ENCODE measurements at regions not wholly inside any gene's neighbourhood (a gene's known extent, or its start where the extent isn't known, plus 50 kb on each side); places are given as distances from the start of the nearest gene placed in this dataset.

DNA sequence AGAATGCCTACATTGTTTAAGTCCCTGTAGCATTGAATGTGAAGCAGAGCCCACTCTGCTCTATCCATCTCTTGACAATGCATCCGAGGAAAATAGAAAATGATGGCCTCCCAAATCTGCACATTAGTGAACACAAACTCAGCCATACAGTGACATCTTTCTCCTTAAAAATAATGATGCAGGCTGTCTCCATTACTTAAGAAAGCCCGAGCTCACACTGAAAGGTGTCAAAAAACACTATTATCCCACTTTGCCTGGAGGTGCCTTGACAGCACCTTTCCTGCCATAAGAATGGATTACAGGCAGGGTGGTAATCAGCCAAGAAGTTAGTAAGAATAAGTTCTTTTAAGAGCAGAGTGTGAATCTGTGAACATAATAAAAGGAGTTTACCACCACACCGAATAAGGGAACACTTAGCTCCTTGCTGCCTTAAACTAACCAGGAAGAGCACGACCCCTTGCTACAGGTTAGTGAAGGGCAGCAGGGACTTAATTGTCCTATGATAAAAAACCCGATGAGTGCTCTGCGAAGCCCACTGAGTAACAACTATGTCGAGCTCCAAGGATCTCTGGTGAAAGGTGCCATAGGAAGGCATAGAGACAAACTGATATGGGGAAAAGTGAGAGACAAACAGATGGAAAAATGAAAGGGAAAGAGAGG lies 123.2 kb upstream of the TUSC7 start:
- Histone ChIP-seq H3K9me3 (no peaks in the 10 kb centered on the region), H3K36me3 (no peaks in the 10 kb centered on the region), H3K4me1 (no peaks in the 10 kb centered on the region), H3K27ac (no peak overlapping the region), H3K27me3 (no peaks in the 10 kb centered on the region), H3K4me3 (no peak overlapping the region)
- no peak for ATAC-seq
- TF ChIP-seq POLR2A (IDR thresholded peaks at IDR 0.05), result no peak
- TF ChIP-seq, protein P1, sequence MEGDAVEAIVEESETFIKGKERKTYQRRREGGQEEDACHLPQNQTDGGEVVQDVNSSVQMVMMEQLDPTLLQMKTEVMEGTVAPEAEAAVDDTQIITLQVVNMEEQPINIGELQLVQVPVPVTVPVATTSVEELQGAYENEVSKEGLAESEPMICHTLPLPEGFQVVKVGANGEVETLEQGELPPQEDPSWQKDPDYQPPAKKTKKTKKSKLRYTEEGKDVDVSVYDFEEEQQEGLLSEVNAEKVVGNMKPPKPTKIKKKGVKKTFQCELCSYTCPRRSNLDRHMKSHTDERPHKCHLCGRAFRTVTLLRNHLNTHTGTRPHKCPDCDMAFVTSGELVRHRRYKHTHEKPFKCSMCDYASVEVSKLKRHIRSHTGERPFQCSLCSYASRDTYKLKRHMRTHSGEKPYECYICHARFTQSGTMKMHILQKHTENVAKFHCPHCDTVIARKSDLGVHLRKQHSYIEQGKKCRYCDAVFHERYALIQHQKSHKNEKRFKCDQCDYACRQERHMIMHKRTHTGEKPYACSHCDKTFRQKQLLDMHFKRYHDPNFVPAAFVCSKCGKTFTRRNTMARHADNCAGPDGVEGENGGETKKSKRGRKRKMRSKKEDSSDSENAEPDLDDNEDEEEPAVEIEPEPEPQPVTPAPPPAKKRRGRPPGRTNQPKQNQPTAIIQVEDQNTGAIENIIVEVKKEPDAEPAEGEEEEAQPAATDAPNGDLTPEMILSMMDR (IDR thresholded peaks at IDR 0.05), result no peak
- intact Hi-C loops (cut with DNase I), result no loop called here
- WGBS (ENCODE audit: insufficient coverage, low coverage, low lambda C conversion rate, missing lambda C conversion rate), result 45% methylated on average over 7 of the region's 7 CpGs
- DNase-seq, result no peak

DNA sequence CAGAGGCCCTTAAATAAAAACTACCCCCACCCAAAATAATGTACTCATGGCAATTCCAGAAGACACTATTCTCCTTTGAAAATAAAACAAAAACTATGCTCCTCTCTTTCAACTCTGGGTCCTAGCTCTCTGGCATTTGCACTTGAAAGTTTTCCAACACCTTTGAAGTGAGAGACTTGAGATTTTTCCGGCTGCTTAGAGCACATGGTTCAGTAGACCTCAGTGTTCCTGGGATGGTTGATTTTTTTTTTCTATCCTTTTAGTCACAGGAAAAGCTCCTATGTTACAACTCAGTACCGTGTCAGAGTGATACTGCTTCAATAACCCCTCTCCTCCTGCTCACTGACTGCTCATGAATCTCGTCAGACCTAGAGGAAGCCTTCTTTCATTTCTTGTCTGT lies 118.3 kb upstream of the TUSC7 start:
- Histone ChIP-seq H3K27ac (no peak overlapping the region), H3K4me1 (no peaks in the 10 kb centered on the region), H3K9me3 (no peaks in the 10 kb centered on the region), H3K27me3 (no peaks in the 10 kb centered on the region), H3K36me3 (no peaks in the 10 kb centered on the region), H3K4me3 (no peak overlapping the region)
- no peak for DNase-seq
- 31% methylated on average over 3 of the region's 3 CpGs for WGBS (ENCODE audit: insufficient coverage, low coverage, low lambda C conversion rate, missing lambda C conversion rate)
- intact Hi-C loops (cut with DNase I), result no loop called here
- ATAC-seq, result no peak
- TF ChIP-seq POLR2A (IDR thresholded peaks at IDR 0.05), result no peak
- TF ChIP-seq, protein P1 (IDR thresholded peaks at IDR 0.05), result no peak

DNA sequence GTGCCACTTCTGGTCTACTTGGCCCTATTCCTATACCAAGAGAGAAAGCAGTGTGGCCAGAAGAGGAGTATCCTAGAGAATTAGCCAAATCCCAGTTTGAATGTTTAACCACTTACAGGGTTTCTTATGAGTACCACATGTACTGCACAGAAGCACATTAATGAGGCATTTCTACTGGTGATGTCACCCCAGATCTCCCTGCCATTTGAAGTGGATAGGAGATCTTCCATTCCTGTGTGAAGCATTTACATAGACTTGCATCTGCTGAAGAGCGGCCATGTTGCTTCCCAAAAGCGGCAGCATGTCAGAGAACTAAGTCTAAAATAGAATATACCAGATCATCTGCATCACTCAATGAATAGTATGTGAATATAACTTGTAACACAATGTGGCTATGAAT lies 108.4 kb upstream of the TUSC7 start:
- no peaks in the 10 kb centered on the region for H3K27me3 ChIP-seq
- H3K4me3 ChIP-seq, result no peak overlapping the region
- no peak for ATAC-seq
- WGBS (ENCODE audit: insufficient coverage, low coverage, low lambda C conversion rate, missing lambda C conversion rate), result 84% methylated on average over 2 of the region's 2 CpGs
- no peaks in the 10 kb centered on the region for H3K4me1 ChIP-seq
- no peaks in the 10 kb centered on the region for H3K9me3 ChIP-seq
- no peak overlapping the region for H3K27ac ChIP-seq
- intact Hi-C loops (cut with DNase I), result no loop called here
- H3K36me3 ChIP-seq, result no peaks in the 10 kb centered on the region
- no peak for DNase-seq
- TF ChIP-seq, protein P1 (IDR thresholded peaks at IDR 0.05), result no peak
- no peak for TF ChIP-seq POLR2A (IDR thresholded peaks at IDR 0.05)

DNA sequence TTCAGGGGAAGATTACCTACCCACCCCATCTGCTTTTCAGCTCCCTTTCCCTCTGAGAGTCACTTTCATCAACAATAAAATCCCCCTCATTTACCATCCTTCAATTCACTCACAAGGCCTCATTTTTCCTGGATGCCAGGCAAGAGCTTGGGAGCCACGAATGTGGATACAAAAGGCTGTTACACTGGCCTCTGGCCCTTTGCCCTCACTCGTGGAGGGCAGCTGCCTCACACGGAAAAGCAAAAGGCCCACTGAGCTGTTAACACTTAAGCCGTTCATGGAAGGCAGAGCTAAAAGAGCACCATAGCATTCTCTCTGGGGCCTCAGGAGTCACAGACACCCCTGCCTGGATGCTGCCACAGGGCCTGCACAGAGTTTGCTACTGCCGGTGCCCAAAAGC lies 102.4 kb upstream of the TUSC7 start:
- no peak for ATAC-seq
- WGBS (ENCODE audit: insufficient coverage, low coverage, low lambda C conversion rate, missing lambda C conversion rate), result 45% methylated on average over 2 of the region's 5 CpGs
- peaks cover 0 to 3% (median 0%) of the 10 kb centered on the region in 4 donors for H3K9me3 ChIP-seq
- intact Hi-C loops (cut with DNase I), result no loop called here
- TF ChIP-seq, protein P1 (IDR thresholded peaks at IDR 0.05), result no peak
- TF ChIP-seq POLR2A (IDR thresholded peaks at IDR 0.05), result no peak
- no peak for DNase-seq
- no peak overlapping the region for H3K27ac ChIP-seq
- no peaks in the 10 kb centered on the region for H3K4me1 ChIP-seq
- no peaks in the 10 kb centered on the region for H3K36me3 ChIP-seq
- no peaks in the 10 kb centered on the region for H3K27me3 ChIP-seq
- H3K4me3 ChIP-seq, result no peak overlapping the region

DNA sequence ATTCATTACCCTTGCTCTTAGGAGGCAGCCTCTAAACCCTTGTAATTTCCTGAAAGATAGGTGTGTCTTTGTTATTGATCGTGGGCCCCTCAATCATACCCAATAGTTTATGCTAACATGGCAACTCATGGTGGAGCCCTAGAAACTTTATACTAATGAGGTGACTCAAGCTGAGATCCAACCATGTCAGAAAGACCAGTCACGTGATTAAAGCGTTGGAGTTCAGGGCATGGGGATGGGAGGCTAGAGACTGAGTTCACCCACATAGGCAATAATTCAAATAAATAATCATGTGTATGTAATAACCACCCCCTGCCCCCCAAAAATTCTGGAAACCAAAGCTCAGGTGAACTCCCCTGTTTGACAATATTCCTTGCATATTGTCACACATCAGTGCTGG lies 99.5 kb upstream of the TUSC7 start:
- 66% methylated on average over 3 of the region's 3 CpGs for WGBS (ENCODE audit: insufficient coverage, low coverage, low lambda C conversion rate, missing lambda C conversion rate)
- intact Hi-C loops (cut with DNase I), result no loop called here
- no peak overlapping the region for H3K27ac ChIP-seq
- DNase-seq (no peak), ATAC-seq (no peak)
- TF ChIP-seq, protein P1 (IDR thresholded peaks at IDR 0.05), result no peak
- no peak for TF ChIP-seq POLR2A (IDR thresholded peaks at IDR 0.05)
- no peak overlapping the region for H3K4me3 ChIP-seq
- H3K9me3 ChIP-seq, result peaks cover 0 to 3% (median 0%) of the 10 kb centered on the region in 4 donors
- no peaks in the 10 kb centered on the region for H3K4me1 ChIP-seq
- no peaks in the 10 kb centered on the region for H3K36me3 ChIP-seq
- no peaks in the 10 kb centered on the region for H3K27me3 ChIP-seq
